ENCODE measurements at regions not wholly inside any gene's neighbourhood (a gene's known extent, or its start where the extent isn't known, plus 50 kb on each side); places are given as distances from the start of the nearest gene placed in this dataset.

DNA sequence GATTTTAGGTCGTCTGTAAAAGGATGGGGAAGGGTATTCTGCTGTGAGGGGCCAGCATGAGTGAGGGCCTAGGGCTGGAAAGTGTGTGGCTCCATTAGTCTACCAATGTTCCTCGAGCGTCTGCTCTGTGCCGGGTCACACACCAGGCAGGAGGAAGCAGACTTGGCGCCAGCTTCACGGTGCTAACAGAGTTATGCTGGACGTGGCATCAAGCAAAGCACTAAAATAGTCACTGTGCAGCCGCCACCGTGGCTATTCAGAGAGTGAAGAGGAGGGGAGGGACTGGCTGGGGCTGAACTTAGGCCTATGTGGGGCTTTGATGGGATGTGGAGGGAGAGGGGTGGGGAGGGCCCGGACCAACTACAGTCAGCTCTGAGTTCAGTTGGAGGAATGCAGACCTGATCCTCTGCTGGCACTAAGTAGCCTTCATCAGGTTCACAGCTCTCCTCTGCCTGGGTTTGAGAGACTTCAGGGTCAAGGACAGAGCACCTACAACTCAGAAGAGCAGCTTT, 83.9 kb upstream of the MSX1 start:
- no peaks in the 10 kb centered on the region for H4K20me1 ChIP-seq (ENCODE audit: insufficient read depth)
- H3K9ac ChIP-seq (ENCODE audit: low read length): no peak overlapping the region
- peaks cover 2 to 20% of the 10 kb centered on the region in 2 experiments for H3K4me1 ChIP-seq (ENCODE audit: control insufficient read depth in 1 of 2, insufficient read depth in 2 of 2, low read length in 2 of 2)
- DNase-seq (ENCODE audit: low read depth, low spot score) (no peak), ATAC-seq (no peak)
- H3K27me3 ChIP-seq (ENCODE audit: insufficient read depth, low read length): no peaks in the 10 kb centered on the region
- ChIA-PET CTCF (no interaction called here), RAD21 (ENCODE audit: low non-redundant PET in 1 of 2, low total read pairs in 2 of 2, uncharacterized antibody in 2 of 2, unreplicated experiment in 2 of 2) (no interaction called here), POLR2A (no interaction called here)
- H3K9me2 ChIP-seq (ENCODE audit: insufficient read depth): no peaks in the 10 kb centered on the region
- no peak overlapping the region for H3K4me3 ChIP-seq (replicated peaks in 1 of 2; ENCODE audit: low read depth in 1 of 2, low read length in 2 of 2)
- TF ChIP-seq EZH2 (IDR thresholded peaks at IDR 0.05) (no peak), SRF (IDR thresholded peaks at IDR 0.05; ENCODE audit: low read depth) (no peak), EGR1 (IDR thresholded peaks at IDR 0.05; ENCODE audit: low read depth) (no peak), CEBPB (IDR thresholded peaks at IDR 0.05; ENCODE audit: low read depth) (no peak), RAD21 (IDR thresholded peaks at IDR 0.05; ENCODE audit: low read depth) (no peak), POLR2AphosphoS5 (IDR thresholded peaks at IDR 0.05; ENCODE audit: low read depth, low read length) (no peak), FOSL1 (IDR thresholded peaks at IDR 0.05; ENCODE audit: low read depth) (no peak), POLR2A (IDR thresholded peaks at IDR 0.05; ENCODE audit: borderline replicate concordance, extremely low read depth, insufficient read depth, insufficient read length) (no peak), ELF1 (IDR thresholded peaks at IDR 0.05; ENCODE audit: borderline replicate concordance, low read depth) (no peak), JUND (IDR thresholded peaks at IDR 0.05) (no peak), YY1 (IDR thresholded peaks at IDR 0.05; ENCODE audit: extremely low read depth, insufficient replicate concordance, low read depth, low read length) (no peak), CBX3 (IDR thresholded peaks at IDR 0.05; ENCODE audit: low read depth) (no peak), ZFX (IDR thresholded peaks at IDR 0.05) (no peak), TCF7L2 (IDR thresholded peaks at IDR 0.05; ENCODE audit: borderline replicate concordance, extremely low read depth, insufficient read depth, insufficient read length) (no peak), SP1 (IDR thresholded peaks at IDR 0.05; ENCODE audit: low read depth) (no peak)
- TF ChIP-seq, protein P1, sequence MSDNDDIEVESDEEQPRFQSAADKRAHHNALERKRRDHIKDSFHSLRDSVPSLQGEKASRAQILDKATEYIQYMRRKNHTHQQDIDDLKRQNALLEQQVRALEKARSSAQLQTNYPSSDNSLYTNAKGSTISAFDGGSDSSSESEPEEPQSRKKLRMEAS (IDR thresholded peaks at IDR 0.05): no peak
- TF ChIP-seq, protein P2, sequence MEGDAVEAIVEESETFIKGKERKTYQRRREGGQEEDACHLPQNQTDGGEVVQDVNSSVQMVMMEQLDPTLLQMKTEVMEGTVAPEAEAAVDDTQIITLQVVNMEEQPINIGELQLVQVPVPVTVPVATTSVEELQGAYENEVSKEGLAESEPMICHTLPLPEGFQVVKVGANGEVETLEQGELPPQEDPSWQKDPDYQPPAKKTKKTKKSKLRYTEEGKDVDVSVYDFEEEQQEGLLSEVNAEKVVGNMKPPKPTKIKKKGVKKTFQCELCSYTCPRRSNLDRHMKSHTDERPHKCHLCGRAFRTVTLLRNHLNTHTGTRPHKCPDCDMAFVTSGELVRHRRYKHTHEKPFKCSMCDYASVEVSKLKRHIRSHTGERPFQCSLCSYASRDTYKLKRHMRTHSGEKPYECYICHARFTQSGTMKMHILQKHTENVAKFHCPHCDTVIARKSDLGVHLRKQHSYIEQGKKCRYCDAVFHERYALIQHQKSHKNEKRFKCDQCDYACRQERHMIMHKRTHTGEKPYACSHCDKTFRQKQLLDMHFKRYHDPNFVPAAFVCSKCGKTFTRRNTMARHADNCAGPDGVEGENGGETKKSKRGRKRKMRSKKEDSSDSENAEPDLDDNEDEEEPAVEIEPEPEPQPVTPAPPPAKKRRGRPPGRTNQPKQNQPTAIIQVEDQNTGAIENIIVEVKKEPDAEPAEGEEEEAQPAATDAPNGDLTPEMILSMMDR (IDR thresholded peaks at IDR 0.05 in 2 of 3, conservative IDR thresholded peaks at IDR 0.05 in 1 of 3; ENCODE audit: borderline replicate concordance in 1 of 3, insufficient read depth in 1 of 3, low read depth in 2 of 3, low read length in 2 of 3): no peak
- TF ChIP-seq, protein P3, sequence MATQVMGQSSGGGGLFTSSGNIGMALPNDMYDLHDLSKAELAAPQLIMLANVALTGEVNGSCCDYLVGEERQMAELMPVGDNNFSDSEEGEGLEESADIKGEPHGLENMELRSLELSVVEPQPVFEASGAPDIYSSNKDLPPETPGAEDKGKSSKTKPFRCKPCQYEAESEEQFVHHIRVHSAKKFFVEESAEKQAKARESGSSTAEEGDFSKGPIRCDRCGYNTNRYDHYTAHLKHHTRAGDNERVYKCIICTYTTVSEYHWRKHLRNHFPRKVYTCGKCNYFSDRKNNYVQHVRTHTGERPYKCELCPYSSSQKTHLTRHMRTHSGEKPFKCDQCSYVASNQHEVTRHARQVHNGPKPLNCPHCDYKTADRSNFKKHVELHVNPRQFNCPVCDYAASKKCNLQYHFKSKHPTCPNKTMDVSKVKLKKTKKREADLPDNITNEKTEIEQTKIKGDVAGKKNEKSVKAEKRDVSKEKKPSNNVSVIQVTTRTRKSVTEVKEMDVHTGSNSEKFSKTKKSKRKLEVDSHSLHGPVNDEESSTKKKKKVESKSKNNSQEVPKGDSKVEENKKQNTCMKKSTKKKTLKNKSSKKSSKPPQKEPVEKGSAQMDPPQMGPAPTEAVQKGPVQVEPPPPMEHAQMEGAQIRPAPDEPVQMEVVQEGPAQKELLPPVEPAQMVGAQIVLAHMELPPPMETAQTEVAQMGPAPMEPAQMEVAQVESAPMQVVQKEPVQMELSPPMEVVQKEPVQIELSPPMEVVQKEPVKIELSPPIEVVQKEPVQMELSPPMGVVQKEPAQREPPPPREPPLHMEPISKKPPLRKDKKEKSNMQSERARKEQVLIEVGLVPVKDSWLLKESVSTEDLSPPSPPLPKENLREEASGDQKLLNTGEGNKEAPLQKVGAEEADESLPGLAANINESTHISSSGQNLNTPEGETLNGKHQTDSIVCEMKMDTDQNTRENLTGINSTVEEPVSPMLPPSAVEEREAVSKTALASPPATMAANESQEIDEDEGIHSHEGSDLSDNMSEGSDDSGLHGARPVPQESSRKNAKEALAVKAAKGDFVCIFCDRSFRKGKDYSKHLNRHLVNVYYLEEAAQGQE (IDR thresholded peaks at IDR 0.05; ENCODE audit: low read depth): no peak
- TF ChIP-seq, protein P4, sequence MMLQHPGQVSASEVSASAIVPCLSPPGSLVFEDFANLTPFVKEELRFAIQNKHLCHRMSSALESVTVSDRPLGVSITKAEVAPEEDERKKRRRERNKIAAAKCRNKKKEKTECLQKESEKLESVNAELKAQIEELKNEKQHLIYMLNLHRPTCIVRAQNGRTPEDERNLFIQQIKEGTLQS (IDR thresholded peaks at IDR 0.05): no peak
- H3K36me3 ChIP-seq (ENCODE audit: control insufficient read depth in 1 of 2, insufficient read depth in 2 of 2, low read length in 2 of 2): no peaks in the 10 kb centered on the region
- no peaks in the 10 kb centered on the region; a peak in 1 of 4 replicates for H3K9me3 ChIP-seq (ENCODE audit: control insufficient read depth in 1 of 2, insufficient read depth in 1 of 2, low read depth in 1 of 2, low read length in 2 of 2)
- intact Hi-C loops (cut with micrococcal nuclease): no loop called here
- H3K79me2 ChIP-seq (ENCODE audit: insufficient read depth, low read length): no peaks in the 10 kb centered on the region
- BruUV-seq (replicated peaks): no TSS peak
- H2AFZ ChIP-seq (ENCODE audit: low read depth, low read length, poor library complexity, severe bottlenecking): no peak overlapping the region
- H3K4me2 ChIP-seq (ENCODE audit: low read length): no peak overlapping the region
- H3K27ac ChIP-seq (ENCODE audit: low read depth, low read length): no peak overlapping the region
